ENCODE measurements at regions not wholly inside any gene's neighbourhood (a gene's known extent, or its start where the extent isn't known, plus 50 kb on each side); places are given as distances from the start of the nearest gene placed in this dataset.

DNA sequence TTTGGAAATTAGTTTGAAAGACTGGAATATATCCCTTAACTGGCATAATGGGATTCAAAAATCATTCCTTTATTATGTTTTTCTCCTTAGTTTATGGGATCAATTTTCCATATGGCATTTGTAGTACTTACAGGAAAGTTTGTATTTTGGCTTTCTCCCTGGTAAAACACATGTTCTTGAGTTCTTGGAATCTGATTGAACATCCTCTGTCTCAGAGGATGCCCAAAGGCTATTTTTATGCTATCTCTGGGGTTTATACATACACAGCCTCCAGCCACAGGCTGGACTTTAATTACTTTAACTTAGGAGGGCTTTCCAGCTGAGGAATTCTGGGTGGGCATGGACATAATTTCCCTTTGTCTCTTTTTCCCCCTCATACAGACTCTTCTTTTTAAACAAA is 236.4 kb downstream of the HGF start:
- Histone ChIP-seq H3K9me3 (ENCODE audit: low read length) (no peaks in the 10 kb centered on the region), H3K27ac (ENCODE audit: extremely low read length, insufficient read depth, low read length) (no peak overlapping the region), H3K79me2 (ENCODE audit: insufficient read depth, low read length) (no peaks in the 10 kb centered on the region), H3K36me3 (replicated peaks in 1 of 2; ENCODE audit: control insufficient read depth in 1 of 2, insufficient read depth in 2 of 2, low read length in 2 of 2) (no peaks in the 10 kb centered on the region), H3K9ac (ENCODE audit: insufficient read depth, low read depth, low read length) (no peak overlapping the region), H2AFZ (ENCODE audit: low read length) (no peak overlapping the region), H3K4me2 (ENCODE audit: low read depth, low read length) (no peak overlapping the region), H3K27me3 (ENCODE audit: control insufficient read depth in 1 of 2, insufficient read depth in 2 of 2, low read length in 2 of 2) (no peaks in the 10 kb centered on the region), H3K4me3 (replicated peaks in 1 of 3; ENCODE audit: insufficient read depth in 1 of 3, low read depth in 2 of 3, low read length in 3 of 3) (no peak overlapping the region), H3K4me1 (ENCODE audit: insufficient read depth, low read length) (no peaks in the 10 kb centered on the region), H4K20me1 (ENCODE audit: insufficient read depth, low read length) (no peaks in the 10 kb centered on the region)
- DNase-seq (ENCODE audit: low spot score), result no peak
- in situ Hi-C loops (cut with HindIII; ENCODE audit: extremely low pct_ligation_motif_present, low pct_unique_long_range_greater_than_20kb) (no loop called here), intact Hi-C loops (cut with micrococcal nuclease; ENCODE audit: unreplicated experiment) (no loop called here)
- BruUV-seq (replicated peaks), result no TSS peak
- CTCF ChIA-PET (ENCODE audit: low intra/inter-chr PET ratio, low total read pairs), result no interaction called here
- POLR2A ChIA-PET, result no interaction called here
- no peak for FAIRE-seq
- no peak for ATAC-seq
- no peak for TF ChIP-seq NR1H2 (CRISPR knock-in tag; IDR thresholded peaks at IDR 0.05; ENCODE audit: borderline replicate concordance, low read depth)
- no peak for TF ChIP-seq YEATS4 (CRISPR knock-in tag; IDR thresholded peaks at IDR 0.05; ENCODE audit: borderline replicate concordance)
- TF ChIP-seq RARG (CRISPR knock-in tag; IDR thresholded peaks at IDR 0.05; ENCODE audit: low read depth), result no peak
- TF ChIP-seq, protein P1, sequence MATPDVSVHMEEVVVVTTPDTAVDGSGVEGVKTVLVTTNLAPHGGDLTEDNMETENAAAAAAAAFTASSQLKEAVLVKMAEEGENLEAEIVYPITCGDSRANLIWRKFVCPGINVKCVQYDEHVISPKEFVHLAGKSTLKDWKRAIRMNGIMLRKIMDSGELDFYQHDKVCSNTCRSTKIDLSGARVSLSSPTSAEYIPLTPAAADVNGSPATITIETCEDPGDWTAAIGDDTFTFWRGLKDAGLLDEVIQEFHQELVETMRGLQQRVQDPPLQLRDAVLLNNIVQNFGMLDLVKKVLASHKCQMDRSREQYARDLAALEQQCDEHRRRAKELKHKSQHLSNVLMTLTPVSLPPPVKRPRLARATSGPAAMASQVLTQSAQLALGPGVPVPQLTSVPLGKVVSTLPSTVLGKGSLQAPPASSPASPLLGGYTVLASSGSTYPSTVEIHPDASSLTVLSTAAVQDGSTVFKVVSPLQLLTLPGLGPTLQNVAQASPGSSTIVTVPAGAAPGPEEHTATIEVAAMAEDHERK (CRISPR knock-in tag; IDR thresholded peaks at IDR 0.05; ENCODE audit: low read depth), result no peak
- TF ChIP-seq, protein P2, sequence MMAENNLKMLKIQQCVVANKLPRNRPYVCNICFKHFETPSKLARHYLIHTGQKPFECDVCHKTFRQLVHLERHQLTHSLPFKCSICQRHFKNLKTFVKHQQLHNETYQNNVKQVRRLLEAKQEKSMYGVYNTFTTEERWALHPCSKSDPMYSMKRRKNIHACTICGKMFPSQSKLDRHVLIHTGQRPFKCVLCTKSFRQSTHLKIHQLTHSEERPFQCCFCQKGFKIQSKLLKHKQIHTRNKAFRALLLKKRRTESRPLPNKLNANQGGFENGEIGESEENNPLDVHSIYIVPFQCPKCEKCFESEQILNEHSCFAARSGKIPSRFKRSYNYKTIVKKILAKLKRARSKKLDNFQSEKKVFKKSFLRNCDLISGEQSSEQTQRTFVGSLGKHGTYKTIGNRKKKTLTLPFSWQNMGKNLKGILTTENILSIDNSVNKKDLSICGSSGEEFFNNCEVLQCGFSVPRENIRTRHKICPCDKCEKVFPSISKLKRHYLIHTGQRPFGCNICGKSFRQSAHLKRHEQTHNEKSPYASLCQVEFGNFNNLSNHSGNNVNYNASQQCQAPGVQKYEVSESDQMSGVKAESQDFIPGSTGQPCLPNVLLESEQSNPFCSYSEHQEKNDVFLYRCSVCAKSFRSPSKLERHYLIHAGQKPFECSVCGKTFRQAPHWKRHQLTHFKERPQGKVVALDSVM (CRISPR knock-in tag; IDR thresholded peaks at IDR 0.05), result no peak
- TF ChIP-seq ZNF556 (CRISPR knock-in tag; IDR thresholded peaks at IDR 0.05; ENCODE audit: borderline replicate concordance), result no peak
- TF ChIP-seq HOXD1 (CRISPR knock-in tag; IDR thresholded peaks at IDR 0.05), result no peak
- TF ChIP-seq JUNB (CRISPR knock-in tag; IDR thresholded peaks at IDR 0.05; ENCODE audit: borderline replicate concordance), result no peak
- TF ChIP-seq TMF1 (CRISPR knock-in tag; IDR thresholded peaks at IDR 0.05; ENCODE audit: low read depth), result no peak
- no peak for TF ChIP-seq ZNF468 (CRISPR knock-in tag; IDR thresholded peaks at IDR 0.05)
- no peak for TF ChIP-seq ZFYVE20 (CRISPR knock-in tag; IDR thresholded peaks at IDR 0.05; ENCODE audit: borderline replicate concordance, low read depth)
- TF ChIP-seq ZFX (CRISPR knock-in tag; IDR thresholded peaks at IDR 0.05; ENCODE audit: low read depth), result no peak
- TF ChIP-seq, protein P3, sequence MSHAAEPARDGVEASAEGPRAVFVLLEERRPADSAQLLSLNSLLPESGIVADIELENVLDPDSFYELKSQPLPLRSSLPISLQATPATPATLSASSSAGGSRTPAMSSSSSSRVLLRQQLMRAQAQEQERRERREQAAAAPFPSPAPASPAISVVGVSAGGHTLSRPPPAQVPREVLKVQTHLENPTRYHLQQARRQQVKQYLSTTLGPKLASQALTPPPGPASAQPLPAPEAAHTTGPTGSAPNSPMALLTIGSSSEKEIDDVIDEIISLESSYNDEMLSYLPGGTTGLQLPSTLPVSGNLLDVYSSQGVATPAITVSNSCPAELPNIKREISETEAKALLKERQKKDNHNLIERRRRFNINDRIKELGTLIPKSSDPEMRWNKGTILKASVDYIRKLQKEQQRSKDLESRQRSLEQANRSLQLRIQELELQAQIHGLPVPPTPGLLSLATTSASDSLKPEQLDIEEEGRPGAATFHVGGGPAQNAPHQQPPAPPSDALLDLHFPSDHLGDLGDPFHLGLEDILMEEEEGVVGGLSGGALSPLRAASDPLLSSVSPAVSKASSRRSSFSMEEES (CRISPR knock-in tag; IDR thresholded peaks at IDR 0.05), result no peak
- no peak for TF ChIP-seq ZNF788 (CRISPR knock-in tag; IDR thresholded peaks at IDR 0.05; ENCODE audit: borderline replicate concordance)
- TF ChIP-seq, protein P4, sequence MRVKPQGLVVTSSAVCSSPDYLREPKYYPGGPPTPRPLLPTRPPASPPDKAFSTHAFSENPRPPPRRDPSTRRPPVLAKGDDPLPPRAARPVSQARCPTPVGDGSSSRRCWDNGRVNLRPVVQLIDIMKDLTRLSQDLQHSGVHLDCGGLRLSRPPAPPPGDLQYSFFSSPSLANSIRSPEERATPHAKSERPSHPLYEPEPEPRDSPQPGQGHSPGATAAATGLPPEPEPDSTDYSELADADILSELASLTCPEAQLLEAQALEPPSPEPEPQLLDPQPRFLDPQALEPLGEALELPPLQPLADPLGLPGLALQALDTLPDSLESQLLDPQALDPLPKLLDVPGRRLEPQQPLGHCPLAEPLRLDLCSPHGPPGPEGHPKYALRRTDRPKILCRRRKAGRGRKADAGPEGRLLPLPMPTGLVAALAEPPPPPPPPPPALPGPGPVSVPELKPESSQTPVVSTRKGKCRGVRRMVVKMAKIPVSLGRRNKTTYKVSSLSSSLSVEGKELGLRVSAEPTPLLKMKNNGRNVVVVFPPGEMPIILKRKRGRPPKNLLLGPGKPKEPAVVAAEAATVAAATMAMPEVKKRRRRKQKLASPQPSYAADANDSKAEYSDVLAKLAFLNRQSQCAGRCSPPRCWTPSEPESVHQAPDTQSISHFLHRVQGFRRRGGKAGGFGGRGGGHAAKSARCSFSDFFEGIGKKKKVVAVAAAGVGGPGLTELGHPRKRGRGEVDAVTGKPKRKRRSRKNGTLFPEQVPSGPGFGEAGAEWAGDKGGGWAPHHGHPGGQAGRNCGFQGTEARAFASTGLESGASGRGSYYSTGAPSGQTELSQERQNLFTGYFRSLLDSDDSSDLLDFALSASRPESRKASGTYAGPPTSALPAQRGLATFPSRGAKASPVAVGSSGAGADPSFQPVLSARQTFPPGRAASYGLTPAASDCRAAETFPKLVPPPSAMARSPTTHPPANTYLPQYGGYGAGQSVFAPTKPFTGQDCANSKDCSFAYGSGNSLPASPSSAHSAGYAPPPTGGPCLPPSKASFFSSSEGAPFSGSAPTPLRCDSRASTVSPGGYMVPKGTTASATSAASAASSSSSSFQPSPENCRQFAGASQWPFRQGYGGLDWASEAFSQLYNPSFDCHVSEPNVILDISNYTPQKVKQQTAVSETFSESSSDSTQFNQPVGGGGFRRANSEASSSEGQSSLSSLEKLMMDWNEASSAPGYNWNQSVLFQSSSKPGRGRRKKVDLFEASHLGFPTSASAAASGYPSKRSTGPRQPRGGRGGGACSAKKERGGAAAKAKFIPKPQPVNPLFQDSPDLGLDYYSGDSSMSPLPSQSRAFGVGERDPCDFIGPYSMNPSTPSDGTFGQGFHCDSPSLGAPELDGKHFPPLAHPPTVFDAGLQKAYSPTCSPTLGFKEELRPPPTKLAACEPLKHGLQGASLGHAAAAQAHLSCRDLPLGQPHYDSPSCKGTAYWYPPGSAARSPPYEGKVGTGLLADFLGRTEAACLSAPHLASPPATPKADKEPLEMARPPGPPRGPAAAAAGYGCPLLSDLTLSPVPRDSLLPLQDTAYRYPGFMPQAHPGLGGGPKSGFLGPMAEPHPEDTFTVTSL (CRISPR knock-in tag; IDR thresholded peaks at IDR 0.05; ENCODE audit: borderline replicate concordance), result no peak

Measured in HepG2 (cell line).